ENCODE measurements at regions not wholly inside any gene's neighbourhood (a gene's known extent, or its start where the extent isn't known, plus 50 kb on each side); places are given as distances from the start of the nearest gene placed in this dataset.

GRCh38 chr2:144606466-144607095, 86.7 kb upstream of the ZEB2 start:
- Histone ChIP-seq H3K9me3 (replicated peaks in 1 of 11) (peaks cover 0 to 7% (median 2%) of the 10 kb centered on the region in 11 experiments; a peak in 6 of 22 replicates), H3K4me1 (peaks cover 0 to 89% (median 4%) of the 10 kb centered on the region in 10 experiments; a peak in 8 of 20 replicates), H3K27me3 (no peaks in the 10 kb centered on the region), H4K20me1 (no peaks in the 10 kb centered on the region), H3K27ac (peak overlapping the region in 5 of 11 experiments; percentile 0 to 100 (median 85); a peak in 9 of 22 replicates), H3K4me2 (peak overlapping the region in 4 of 11 experiments; percentile 11 to 90 (median 69); a peak in 9 of 22 replicates), H3K36me3 (no peaks in the 10 kb centered on the region), H3K4me3 (no peak overlapping the region), H3K9ac (peak overlapping the region in 3 of 11 experiments; percentile 59 to 94 (median 82); a peak in 6 of 22 replicates)
- no peak for TF ChIP-seq Cebpa-rat (IDR thresholded peaks at IDR 0.05)

DNA sequence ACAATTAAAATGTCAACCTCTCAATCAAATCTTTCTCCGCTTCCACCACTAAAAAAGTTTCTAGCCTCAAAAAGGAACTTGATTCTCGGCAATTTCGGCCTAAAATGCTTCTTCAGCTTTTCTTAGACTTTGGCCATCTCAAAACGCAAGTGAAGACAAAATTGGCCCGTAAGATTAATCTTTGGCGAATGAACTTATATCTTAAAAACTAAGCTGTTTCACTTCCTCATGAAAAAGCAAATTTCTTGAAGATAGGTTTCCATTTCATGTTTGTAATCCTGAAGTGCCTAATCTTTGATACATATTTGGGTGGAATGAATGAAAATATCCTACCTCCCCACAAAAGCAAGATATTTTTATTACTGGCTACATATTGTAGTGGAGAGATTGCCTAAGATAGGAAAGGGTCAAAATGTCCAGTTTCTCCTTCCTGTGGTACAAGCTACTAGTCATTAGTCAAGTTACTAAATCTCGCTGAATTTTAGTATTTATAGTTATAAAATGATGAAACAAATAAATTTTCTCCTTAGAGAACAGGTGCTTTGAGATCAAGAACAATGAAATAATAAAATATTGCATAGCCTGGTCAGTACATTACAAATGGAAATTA, 85.4 kb upstream of the ZEB2 start:
- peak overlapping the region in 2 of 11 experiments; percentile 72 to 94; a peak in 5 of 22 replicates for H3K9ac ChIP-seq
- peak overlapping the region in 3 of 11 experiments; percentile 85 to 100 (median 95); a peak in 6 of 22 replicates for H3K27ac ChIP-seq
- peaks cover 0 to 13% (median 6%) of the 10 kb centered on the region in 11 experiments; a peak in 7 of 22 replicates for H3K9me3 ChIP-seq (replicated peaks in 1 of 11)

GRCh38 chr2:144603334-144603733, 83.4 kb upstream of the ZEB2 start:
- Histone ChIP-seq H3K27me3 (no peaks in the 10 kb centered on the region), H3K4me3 (no peak overlapping the region), H3K4me1 (peaks cover 0 to 56% (median 7%) of the 10 kb centered on the region in 10 experiments; a peak in 9 of 20 replicates), H3K27ac (peak overlapping the region in 1 of 11 experiments; percentile 100; a peak in 1 of 22 replicates), H3K36me3 (no peaks in the 10 kb centered on the region), H4K20me1 (no peaks in the 10 kb centered on the region), H3K9ac (no peak overlapping the region), H3K4me2 (peak overlapping the region in 2 of 11 experiments; percentile 76 to 90; a peak in 4 of 22 replicates), H3K9me3 (replicated peaks in 1 of 11) (peaks cover 7 to 31% (median 22%) of the 10 kb centered on the region in 11 experiments; a peak in 20 of 22 replicates)
- no peak for TF ChIP-seq Cebpa-rat (IDR thresholded peaks at IDR 0.05)

More for the DNA sequence above, 85.4 kb upstream of the ZEB2 start:
- TF ChIP-seq Cebpa-rat (IDR thresholded peaks at IDR 0.05), result no peak
- peak overlapping the region in 3 of 11 experiments; percentile 62 to 90 (median 76); a peak in 5 of 22 replicates for H3K4me2 ChIP-seq
- H3K4me3 ChIP-seq, result no peak overlapping the region; a peak in 1 of 20 replicates
- peaks cover 0 to 76% (median 4%) of the 10 kb centered on the region in 10 experiments; a peak in 8 of 20 replicates for H3K4me1 ChIP-seq
- no peaks in the 10 kb centered on the region for H4K20me1 ChIP-seq
- no peaks in the 10 kb centered on the region for H3K27me3 ChIP-seq
- H3K36me3 ChIP-seq, result no peaks in the 10 kb centered on the region

DNA sequence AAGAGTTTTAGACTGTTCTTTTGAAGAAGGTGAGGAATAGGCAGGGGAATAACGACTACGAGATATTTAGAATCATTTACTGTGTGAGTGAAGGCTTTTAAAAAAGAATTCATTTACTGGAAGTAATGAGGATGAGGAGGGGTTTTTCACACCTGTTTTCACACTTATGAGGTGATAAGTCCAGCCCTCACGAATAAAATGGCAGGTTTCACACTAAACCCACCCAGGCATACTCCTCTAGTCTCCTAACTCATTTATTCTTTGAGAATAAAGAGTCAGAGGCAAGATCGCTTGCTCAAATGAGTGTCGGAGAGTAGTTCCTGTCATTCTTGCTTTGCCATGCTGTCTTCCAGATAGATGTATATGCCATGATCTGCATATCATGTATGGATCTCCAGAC, 79.0 kb upstream of the ZEB2 start:
- Histone ChIP-seq H3K36me3 (no peaks in the 10 kb centered on the region), H4K20me1 (no peaks in the 10 kb centered on the region)

DNA sequence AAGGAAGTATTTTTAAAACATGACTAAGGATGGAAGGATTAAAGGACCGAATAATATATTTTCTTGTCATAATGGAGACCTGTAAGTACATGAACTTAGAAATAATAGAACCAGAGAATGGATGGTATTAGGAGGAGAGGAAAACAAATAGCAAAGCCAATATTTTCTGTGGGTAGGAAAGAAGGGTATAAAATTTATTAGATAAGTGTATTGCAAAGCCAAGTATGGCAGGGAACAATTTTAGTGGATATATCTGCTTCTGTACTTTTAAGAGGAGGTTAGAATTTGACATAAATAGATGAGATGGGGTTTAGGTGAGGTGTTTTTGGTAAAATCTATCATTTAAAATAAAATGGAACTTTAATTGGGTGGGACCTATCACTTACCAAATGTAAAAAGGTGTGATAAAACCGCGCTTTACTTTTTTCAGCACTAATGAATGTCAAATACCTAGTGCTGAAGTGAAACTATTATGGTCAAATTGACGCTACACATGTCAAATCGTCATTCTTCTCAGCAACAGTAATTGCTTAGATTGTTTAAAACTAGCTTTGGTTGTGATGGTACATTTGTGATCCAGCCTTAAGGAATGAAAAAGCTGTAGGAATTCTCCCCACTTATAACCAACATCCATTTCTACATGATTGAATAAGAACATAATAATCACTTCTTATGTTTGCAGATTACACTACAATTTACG, 78.1 kb upstream of the ZEB2 start:
- Histone ChIP-seq H3K9me3 (replicated peaks in 1 of 11) (peaks cover 13 to 38% (median 27%) of the 10 kb centered on the region in 11 experiments; a peak in 20 of 22 replicates), H3K27me3 (no peaks in the 10 kb centered on the region), H3K9ac (no peak overlapping the region), H3K36me3 (no peaks in the 10 kb centered on the region), H3K4me2 (no peak overlapping the region), H3K27ac (no peak overlapping the region), H4K20me1 (no peaks in the 10 kb centered on the region), H3K4me3 (no peak overlapping the region), H3K4me1 (peaks cover 28 to 44% (median 34%) of the 10 kb centered on the region in 10 experiments)
- TF ChIP-seq Cebpa-rat (IDR thresholded peaks at IDR 0.05), result no peak

More for the DNA sequence above, 79.0 kb upstream of the ZEB2 start:
- H3K27me3 ChIP-seq, result no peaks in the 10 kb centered on the region
- no peak overlapping the region for H3K4me2 ChIP-seq
- no peak for TF ChIP-seq Cebpa-rat (IDR thresholded peaks at IDR 0.05)
- no peak overlapping the region for H3K9ac ChIP-seq
- no peak overlapping the region for H3K27ac ChIP-seq
- peaks cover 13 to 38% (median 27%) of the 10 kb centered on the region in 11 experiments; a peak in 20 of 22 replicates for H3K9me3 ChIP-seq (replicated peaks in 1 of 11)
- no peak overlapping the region for H3K4me3 ChIP-seq
- H3K4me1 ChIP-seq, result peaks cover 24 to 47% (median 29%) of the 10 kb centered on the region in 10 experiments

DNA sequence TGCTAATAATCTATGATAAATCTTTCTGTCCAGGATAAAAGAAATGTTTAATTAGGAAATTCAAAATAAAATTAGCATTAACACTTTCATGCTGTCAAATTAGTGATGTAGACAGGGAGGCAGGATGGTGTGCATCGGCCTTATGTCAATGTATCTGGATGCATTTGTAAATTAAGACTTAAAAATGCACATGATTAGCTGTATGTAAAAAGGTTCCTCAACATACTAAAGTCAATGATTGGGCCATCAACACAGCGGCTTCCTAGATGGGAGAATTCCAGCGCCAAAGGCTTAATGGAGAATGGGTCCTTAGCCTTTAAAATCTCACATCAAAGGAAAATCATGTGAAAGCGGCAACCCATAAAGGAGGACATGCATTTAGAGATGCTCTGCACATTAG, 77.5 kb upstream of the ZEB2 start:
- H3K27ac ChIP-seq, result peak overlapping the region in 4 of 11 experiments; percentile 57 to 70 (median 60); a peak in 3 of 22 replicates
- peak overlapping the region in 10 of 11 experiments; percentile 38 to 94 (median 79); a peak in 16 of 22 replicates for H3K4me2 ChIP-seq

DNA sequence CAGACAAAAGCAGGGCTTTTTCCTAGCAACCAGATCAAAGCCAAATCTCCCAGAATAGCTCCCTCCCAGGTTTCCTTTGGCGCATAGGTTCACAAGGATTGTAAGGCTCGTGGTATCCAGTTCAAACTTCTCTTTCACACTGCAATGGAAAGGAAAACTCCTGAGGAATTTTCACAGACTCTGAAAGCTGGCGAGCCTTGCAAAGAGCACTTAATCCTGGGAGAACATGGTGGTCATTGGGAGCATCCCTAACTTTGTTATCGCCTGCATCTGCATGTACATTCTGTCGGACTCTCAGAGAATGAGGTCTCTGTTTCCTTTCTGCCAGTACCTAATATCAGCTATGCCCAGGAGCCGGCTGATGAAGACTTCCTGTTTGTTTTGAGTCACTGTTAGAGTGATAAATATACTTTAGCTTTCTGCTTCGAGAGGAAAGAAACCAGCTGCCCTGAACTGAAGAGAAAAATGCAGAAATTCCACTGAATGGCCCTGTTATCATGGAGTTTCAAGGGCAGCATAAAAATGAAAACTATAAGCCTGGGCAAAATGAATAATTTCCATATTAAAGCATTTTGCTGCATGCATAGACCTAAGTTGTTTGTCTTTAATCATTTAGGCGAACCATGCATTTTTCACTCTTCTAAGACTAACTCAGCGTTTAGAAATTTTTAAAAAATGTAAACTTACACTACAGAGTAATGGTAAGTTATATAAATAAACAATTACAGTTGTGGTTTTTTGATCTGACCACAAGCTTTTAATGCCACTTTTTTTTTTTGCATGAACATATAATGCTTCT, 76.4 kb upstream of the ZEB2 start:
- Histone ChIP-seq H3K27me3 (no peaks in the 10 kb centered on the region), H3K27ac (peak overlapping the region; percentile 26 to 70 (median 59); a peak in 20 of 22 replicates), H3K4me2 (peak overlapping the region; percentile 71 to 94 (median 79)), H3K36me3 (no peaks in the 10 kb centered on the region), H4K20me1 (no peaks in the 10 kb centered on the region), H3K9me3 (replicated peaks in 1 of 11) (peaks cover 13 to 38% (median 27%) of the 10 kb centered on the region in 11 experiments; a peak in 20 of 22 replicates), H3K9ac (peak overlapping the region in 10 of 11 experiments; percentile 22 to 61 (median 48); a peak in 19 of 22 replicates), H3K4me1 (peaks cover 38 to 49% (median 46%) of the 10 kb centered on the region in 10 experiments), H3K4me3 (peak overlapping the region in 9 of 10 experiments; percentile 5 to 45 (median 32); a peak in 12 of 20 replicates)
- TF ChIP-seq Cebpa-rat (IDR thresholded peaks at IDR 0.05), result no peak

More for the DNA sequence above, 77.5 kb upstream of the ZEB2 start:
- Histone ChIP-seq H3K4me3 (no peak overlapping the region; a peak in 1 of 20 replicates), H3K9ac (no peak overlapping the region; a peak in 1 of 22 replicates), H3K27me3 (no peaks in the 10 kb centered on the region), H3K36me3 (no peaks in the 10 kb centered on the region), H4K20me1 (no peaks in the 10 kb centered on the region), H3K9me3 (replicated peaks in 1 of 11) (peaks cover 13 to 38% (median 27%) of the 10 kb centered on the region in 11 experiments; a peak in 20 of 22 replicates), H3K4me1 (peaks cover 33 to 44% (median 40%) of the 10 kb centered on the region in 10 experiments)
- no peak for TF ChIP-seq Cebpa-rat (IDR thresholded peaks at IDR 0.05)

GRCh38 chr2:144595686-144596072, 75.8 kb upstream of the ZEB2 start:
- peak overlapping the region in 9 of 11 experiments; percentile 22 to 61 (median 49); a peak in 16 of 22 replicates for H3K9ac ChIP-seq
- H3K9me3 ChIP-seq (replicated peaks in 1 of 11), result peaks cover 13 to 36% (median 27%) of the 10 kb centered on the region in 11 experiments; a peak in 20 of 22 replicates
- peaks cover 38 to 49% (median 46%) of the 10 kb centered on the region in 10 experiments for H3K4me1 ChIP-seq
- H3K4me3 ChIP-seq, result peak overlapping the region in 8 of 10 experiments; percentile 5 to 45 (median 28); a peak in 8 of 20 replicates
- no peak for TF ChIP-seq Cebpa-rat (IDR thresholded peaks at IDR 0.05)
- peak overlapping the region; percentile 26 to 70 (median 59); a peak in 20 of 22 replicates for H3K27ac ChIP-seq
- peak overlapping the region; percentile 71 to 94 (median 79) for H3K4me2 ChIP-seq
- H3K36me3 ChIP-seq, result no peaks in the 10 kb centered on the region
- H4K20me1 ChIP-seq, result no peaks in the 10 kb centered on the region
- H3K27me3 ChIP-seq, result no peaks in the 10 kb centered on the region
